ENCODE measurements at regions not wholly inside any gene's neighbourhood (a gene's known extent, or its start where the extent isn't known, plus 50 kb on each side); places are given as distances from the start of the nearest gene placed in this dataset.

GRCh38 chr17:14762736-14763479, 462.0 kb downstream of the HS3ST3B1 start:
- no peak for DNase-seq

GRCh38 chr17:14760719-14761411, 460.0 kb downstream of the HS3ST3B1 start:
- DNase-seq = no peak

- no peak for DNase-seq
Observed at GRCh38 chr17:14760212-14760611, 459.3 kb downstream of the HS3ST3B1 start.

- DNase-seq = no peak
Observed at GRCh38 chr17:14759325-14759724, 458.4 kb downstream of the HS3ST3B1 start.

GRCh38 chr17:14756479-14756878, 455.6 kb downstream of the HS3ST3B1 start:
- DNase-seq = no peak

- DNase-seq = no peak
Observed at GRCh38 chr17:14755002-14755401, 454.1 kb downstream of the HS3ST3B1 start.

GRCh38 chr17:14753383-14753782, 452.5 kb downstream of the HS3ST3B1 start:
- no peak for DNase-seq

- no peak for DNase-seq
Observed at GRCh38 chr17:14752011-14752410, 451.1 kb downstream of the HS3ST3B1 start.

GRCh38 chr17:14750866-14751265, 450.0 kb downstream of the HS3ST3B1 start:
- DNase-seq = no peak

GRCh38 chr17:14749269-14749668, 448.4 kb downstream of the HS3ST3B1 start:
- DNase-seq = no peak

- DNase-seq = no peak
Observed at GRCh38 chr17:14748036-14748710, 447.3 kb downstream of the HS3ST3B1 start.

- no peak for DNase-seq
Observed at GRCh38 chr17:14747603-14747950, 446.7 kb downstream of the HS3ST3B1 start.

- DNase-seq = no peak
Observed at GRCh38 chr17:14746822-14747602, 446.1 kb downstream of the HS3ST3B1 start.

GRCh38 chr17:14745541-14745940, 444.7 kb downstream of the HS3ST3B1 start:
- no peak for DNase-seq

GRCh38 chr17:14744761-14745473, 444.0 kb downstream of the HS3ST3B1 start:
- no peak for DNase-seq

GRCh38 chr17:14741491-14741890, 440.6 kb downstream of the HS3ST3B1 start:
- DNase-seq = no peak

- no peak for DNase-seq
Observed at GRCh38 chr17:14739656-14740431, 439.0 kb downstream of the HS3ST3B1 start.

GRCh38 chr17:14738652-14738988, 437.7 kb downstream of the HS3ST3B1 start:
- DNase-seq = no peak

GRCh38 chr17:14737984-14738651, 437.2 kb downstream of the HS3ST3B1 start:
- DNase-seq = peak in 1 of 14 donors; percentile 16

- DNase-seq = no peak
Observed at GRCh38 chr17:14736631-14737030, 435.8 kb downstream of the HS3ST3B1 start.

- DNase-seq = no peak
Observed at GRCh38 chr17:14733376-14733775, 432.5 kb downstream of the HS3ST3B1 start.

Data from C1 segment of cervical spinal cord (tissue), 14 donors.